ENCODE measurements at regions not wholly inside any gene's neighbourhood (a gene's known extent, or its start where the extent isn't known, plus 50 kb on each side); places are given as distances from the start of the nearest gene placed in this dataset.

DNA sequence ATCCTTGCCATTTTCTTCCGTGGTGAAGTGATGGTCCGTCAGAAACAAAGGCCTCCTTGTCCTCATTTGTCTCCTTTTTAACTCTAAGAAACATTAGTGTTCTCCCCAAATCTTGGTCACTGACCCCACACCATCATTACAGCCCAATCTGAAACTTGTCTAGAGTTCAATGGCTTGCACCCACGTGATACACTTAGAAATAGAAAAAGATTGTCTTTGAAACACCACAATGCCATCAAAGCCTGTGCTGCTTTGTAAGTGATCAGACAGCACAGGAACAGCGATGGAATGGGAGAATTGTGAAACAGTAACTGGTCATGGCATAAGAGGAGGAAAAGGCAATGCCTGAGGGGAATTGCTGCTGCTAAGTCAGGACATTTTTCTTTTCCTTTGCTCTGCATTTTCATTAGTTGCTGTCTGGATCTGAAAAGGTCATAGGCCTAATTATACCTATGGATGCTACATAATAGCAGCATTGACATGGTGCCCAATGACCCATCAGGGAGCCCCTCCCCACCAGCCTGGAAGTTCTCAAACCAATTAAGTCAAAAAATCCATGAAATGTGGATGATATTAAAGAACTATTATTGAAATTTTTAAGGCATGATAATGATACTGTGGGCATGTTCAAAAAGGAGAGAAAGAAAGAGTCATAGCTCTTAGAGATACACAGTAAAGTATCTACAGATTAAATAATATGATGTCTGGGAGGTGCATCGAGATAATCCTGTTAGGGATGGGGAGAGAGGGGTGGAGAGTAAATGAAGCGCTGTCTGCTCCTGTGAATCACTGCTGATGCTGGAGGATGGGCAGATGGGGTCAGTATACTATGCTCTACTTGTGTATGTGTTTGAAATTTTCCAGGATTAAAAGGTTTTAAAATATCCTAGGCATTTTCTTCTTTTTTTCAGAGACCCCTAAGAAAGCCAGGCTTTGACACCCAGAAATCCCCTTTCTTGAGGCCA is 83.6 kb downstream of the ENC1 start:
- TF ChIP-seq, protein P1, sequence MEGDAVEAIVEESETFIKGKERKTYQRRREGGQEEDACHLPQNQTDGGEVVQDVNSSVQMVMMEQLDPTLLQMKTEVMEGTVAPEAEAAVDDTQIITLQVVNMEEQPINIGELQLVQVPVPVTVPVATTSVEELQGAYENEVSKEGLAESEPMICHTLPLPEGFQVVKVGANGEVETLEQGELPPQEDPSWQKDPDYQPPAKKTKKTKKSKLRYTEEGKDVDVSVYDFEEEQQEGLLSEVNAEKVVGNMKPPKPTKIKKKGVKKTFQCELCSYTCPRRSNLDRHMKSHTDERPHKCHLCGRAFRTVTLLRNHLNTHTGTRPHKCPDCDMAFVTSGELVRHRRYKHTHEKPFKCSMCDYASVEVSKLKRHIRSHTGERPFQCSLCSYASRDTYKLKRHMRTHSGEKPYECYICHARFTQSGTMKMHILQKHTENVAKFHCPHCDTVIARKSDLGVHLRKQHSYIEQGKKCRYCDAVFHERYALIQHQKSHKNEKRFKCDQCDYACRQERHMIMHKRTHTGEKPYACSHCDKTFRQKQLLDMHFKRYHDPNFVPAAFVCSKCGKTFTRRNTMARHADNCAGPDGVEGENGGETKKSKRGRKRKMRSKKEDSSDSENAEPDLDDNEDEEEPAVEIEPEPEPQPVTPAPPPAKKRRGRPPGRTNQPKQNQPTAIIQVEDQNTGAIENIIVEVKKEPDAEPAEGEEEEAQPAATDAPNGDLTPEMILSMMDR (IDR thresholded peaks at IDR 0.05; ENCODE audit: extremely low read depth, missing control alignments), result no peak
- DNase-seq (ENCODE audit: low spot score), result no peak

- TF ChIP-seq, protein P1 (IDR thresholded peaks at IDR 0.05; ENCODE audit: extremely low read depth, missing control alignments), result no peak
These were observed 84.5 kb downstream of the ENC1 start for GRCh38 chr5:74556006-74556405.

GRCh38 chr5:74552101-74552500 is 88.4 kb downstream of the ENC1 start:
- no peak for DNase-seq (ENCODE audit: low spot score)
- TF ChIP-seq, protein P1 (IDR thresholded peaks at IDR 0.05; ENCODE audit: extremely low read depth, missing control alignments), result no peak

More at GRCh38 chr5:74556006-74556405, 84.5 kb downstream of the ENC1 start:
- DNase-seq (ENCODE audit: low spot score), result no peak

DNA sequence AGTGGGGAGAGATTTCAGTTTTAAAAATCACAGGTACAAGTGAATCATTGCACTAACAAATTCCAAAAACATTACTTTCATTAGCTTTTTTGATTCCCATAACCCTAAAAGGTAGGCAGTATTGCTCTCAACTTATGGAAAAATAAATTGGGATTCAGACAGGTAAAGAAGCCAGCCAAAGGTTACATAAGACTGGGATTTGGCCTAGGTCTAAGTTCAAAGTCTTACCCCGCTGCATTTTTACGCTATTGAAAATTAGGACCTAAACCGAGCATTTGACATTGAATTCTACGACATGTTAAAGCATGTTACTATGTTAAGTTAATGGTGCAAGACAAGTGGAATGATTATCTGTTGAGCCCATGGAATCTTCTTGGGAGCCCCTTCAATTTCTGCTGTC is 89.6 kb downstream of the ENC1 start:
- TF ChIP-seq, protein P1 (IDR thresholded peaks at IDR 0.05; ENCODE audit: extremely low read depth, missing control alignments), result no peak
- no peak for DNase-seq (ENCODE audit: low spot score)

- TF ChIP-seq, protein P1 (IDR thresholded peaks at IDR 0.05; ENCODE audit: extremely low read depth, missing control alignments), result no peak
- no peak for DNase-seq (ENCODE audit: low spot score)
These were observed 91.1 kb downstream of the ENC1 start for GRCh38 chr5:74549384-74549783.

- no peak for DNase-seq (ENCODE audit: low spot score)
These were observed 93.7 kb downstream of the ENC1 start for GRCh38 chr5:74546796-74547195.

GRCh38 chr5:74544811-74545210 is 95.7 kb downstream of the ENC1 start:
- TF ChIP-seq, protein P1 (IDR thresholded peaks at IDR 0.05; ENCODE audit: extremely low read depth, missing control alignments), result no peak
- DNase-seq (ENCODE audit: low spot score), result no peak

More at GRCh38 chr5:74546796-74547195, 93.7 kb downstream of the ENC1 start:
- TF ChIP-seq, protein P1 (IDR thresholded peaks at IDR 0.05; ENCODE audit: extremely low read depth, missing control alignments), result no peak

Measured in GM20000 (cell line).